IMR-90 (cell line): ENCODE measurements at regions not wholly inside any gene's neighbourhood (a gene's known extent, or its start where the extent isn't known, plus 50 kb on each side); places are given as distances from the start of the nearest gene placed in this dataset.

Source experiments
- ATAC-seq: fragments of 200-7000 bp; cut with Tn5 transposase; 2 replicates; pipeline ENCODE4 v1.9.1; 2020; ENCODE audit warnings: low read depth, mild to moderate bottlenecking, moderate library complexity
- BruUV-seq: library from RNA; stranded (reverse); fragments of 400-500 nt; replicated peaks from 2 replicates; lab custom pipeline; 2021; lab: Mats Ljungman, UMichigan
- CTCF ChIA-PET: fragments of 300-600 bp; formaldehyde crosslinking; extraction: SDS; loops from one replicate; lab custom pipeline; 2021; ENCODE audit warnings: antibody characterized with exemption; lab: Yijun Ruan, JAX
- POLR2A ChIA-PET: fragments of 300-600 bp; sonication (Branson Sonifier 250); formaldehyde crosslinking; loops from one replicate; lab custom pipeline; 2022; ENCODE audit warnings: antibody characterized with exemption; ENCODE audit not compliant: unreplicated experiment; lab: Charles Lee
- DNase-seq: peaks from one replicate; pipeline ENCODE4 v3.0.0; 2013
- H2AFZ ChIP-seq: replicated peaks from 2 replicates; pipeline ENCODE3; 2013; ENCODE audit warnings: low read length, mild to moderate bottlenecking; ENCODE audit not compliant: poor library complexity
- H2AK5ac ChIP-seq: 2 replicates; pipeline ENCODE4 v1.6.1; 2013; ENCODE audit warnings: low read depth, low read length, inconsistent platforms
- H2AK9ac ChIP-seq: replicated peaks from 2 replicates; pipeline ENCODE3; 2013; ENCODE audit warnings: mild to moderate bottlenecking, low read depth, low read length, moderate library complexity; ENCODE audit not compliant: poor library complexity
- H2BK120ac ChIP-seq: 2 replicates; pipeline ENCODE4 v1.6.1; 2013; ENCODE audit warnings: low read depth, low read length, inconsistent platforms
- H2BK15ac ChIP-seq: 3 replicates; pipeline ENCODE4 v1.6.1; 2013; ENCODE audit warnings: low read depth, low read length, inconsistent platforms
- H2BK20ac ChIP-seq: 2 replicates; pipeline ENCODE4 v1.6.1; 2013; ENCODE audit warnings: low read depth, mild to moderate bottlenecking, inconsistent platforms, low read length, moderate library complexity
- H2BK5ac ChIP-seq: 2 replicates; pipeline ENCODE4 v1.6.1; 2013; ENCODE audit warnings: mild to moderate bottlenecking, low read depth, low read length, inconsistent platforms; ENCODE audit not compliant: poor library complexity, severe bottlenecking
- H3K14ac ChIP-seq: replicated peaks from 2 replicates; pipeline ENCODE4 v1.6.1; 2013; ENCODE audit warnings: low read depth, low read length, inconsistent platforms
- H3K18ac ChIP-seq: 2 replicates; pipeline ENCODE4 v1.6.1; 2013; ENCODE audit warnings: low read depth, low read length, control low read depth
- H3K23ac ChIP-seq: 2 replicates; pipeline ENCODE4 v1.6.1; 2013; ENCODE audit warnings: low read depth, low read length, inconsistent platforms
- H3K27ac ChIP-seq: 2 replicates; pipeline ENCODE4 v1.5.1; 2013; ENCODE audit warnings: mild to moderate bottlenecking, control low read depth, low read length; ENCODE audit not compliant: insufficient read depth
- H3K27me3 ChIP-seq: 2 replicates; pipeline ENCODE4 v1.6.1; 2013; ENCODE audit warnings: low read length; ENCODE audit not compliant: control insufficient read depth, insufficient read depth
- H3K36me3 ChIP-seq: 2 replicates; pipeline ENCODE4 v1.6.1; 2013; ENCODE audit warnings: low read length, mixed read lengths; ENCODE audit not compliant: control insufficient read depth, insufficient read depth
- H3K4ac ChIP-seq: 2 replicates; pipeline ENCODE4 v1.6.1; 2013; ENCODE audit warnings: low read depth, low read length, inconsistent platforms
- H3K4me1 ChIP-seq: 2 replicates; pipeline ENCODE4 v1.6.1; 2013; ENCODE audit warnings: low read length, mixed read lengths; ENCODE audit not compliant: control insufficient read depth, insufficient read depth
- H3K4me2 ChIP-seq: 2 replicates; pipeline ENCODE4 v1.6.1; 2013; ENCODE audit warnings: low read depth, mild to moderate bottlenecking, control low read depth, low read length, moderate library complexity
- H3K4me3 ChIP-seq: 2 replicates; pipeline ENCODE4 v1.5.1; 2013; ENCODE audit warnings: low read depth, mild to moderate bottlenecking, control low read depth, low read length, moderate library complexity; ENCODE audit not compliant: insufficient read depth
- H3K56ac ChIP-seq: 2 replicates; pipeline ENCODE4 v1.6.1; 2013; ENCODE audit warnings: low read length, inconsistent platforms; ENCODE audit not compliant: insufficient read depth; ENCODE audit errors: extremely low read depth
- H3K79me1 ChIP-seq, 2 experiments: 2 replicates each; pipeline ENCODE4 v1.6.1; 2013; ENCODE audit warnings: low read length in 2 of 2, inconsistent platforms in 1 of 2, low read depth in 1 of 2
- H3K9ac ChIP-seq: 2 replicates; pipeline ENCODE4 v1.6.1; 2013; ENCODE audit warnings: low read depth, low read length, control low read depth
- H3K9me1 ChIP-seq: 2 replicates; pipeline ENCODE4 v1.6.1; 2013; ENCODE audit warnings: low read length, inconsistent platforms; ENCODE audit not compliant: insufficient read depth
- H3K9me3 ChIP-seq: 2 replicates; pipeline ENCODE4 v1.6.1; 2013; ENCODE audit warnings: low read length; ENCODE audit not compliant: control insufficient read depth, insufficient read depth
- H4K20me1 ChIP-seq: 2 replicates; pipeline ENCODE4 v1.6.1; 2013; ENCODE audit warnings: low read length, inconsistent platforms; ENCODE audit not compliant: insufficient read depth
- H4K5ac ChIP-seq: 2 replicates; pipeline ENCODE4 v1.6.1; 2013; ENCODE audit warnings: mild to moderate bottlenecking, low read depth, low read length, control low read depth
- H4K8ac ChIP-seq, 2 experiments: 2 replicates each; pipeline ENCODE4 v1.6.1; 2013; ENCODE audit warnings: low read depth in 2 of 2, low read length in 2 of 2, control low read depth in 1 of 2, inconsistent platforms in 1 of 2
- H4K91ac ChIP-seq: 2 replicates; pipeline ENCODE4 v1.6.1; 2013; ENCODE audit warnings: low read depth, low read length, inconsistent platforms; ENCODE audit not compliant: insufficient read depth
- CEBPB ChIP-seq: IDR thresholded peaks from 2 replicates; pipeline ENCODE4 v1.6.1; 2012; ENCODE audit warnings: low read depth, low read length, improper control_type of control experiment
- CHD1 ChIP-seq: IDR thresholded peaks from 2 replicates; pipeline ENCODE4 v1.6.1; 2012; ENCODE audit warnings: low read depth, low read length, improper control_type of control experiment
- FOS ChIP-seq: fragments of 150-350 bp; IDR thresholded peaks from 2 replicates; pipeline ENCODE4 v1.6.1; 2016; ENCODE audit warnings: low read depth, low read length
- MAFK ChIP-seq: IDR thresholded peaks from 2 replicates; pipeline ENCODE4 v1.6.1; 2012; ENCODE audit warnings: low read depth, low read length, improper control_type of control experiment
- MAZ ChIP-seq: IDR thresholded peaks from 2 replicates; pipeline ENCODE4 v1.6.1; 2012; ENCODE audit warnings: low read depth, mild to moderate bottlenecking, low read length, improper control_type of control experiment, moderate library complexity, borderline replicate concordance
- MXI1 ChIP-seq: IDR thresholded peaks from 2 replicates; pipeline ENCODE4 v1.6.1; 2012; ENCODE audit warnings: low read depth, mild to moderate bottlenecking, low read length, moderate library complexity, borderline replicate concordance
- NFE2L2 ChIP-seq: fragments of 150-350 bp; IDR thresholded peaks from 2 replicates; pipeline ENCODE4 v1.6.1; 2016; ENCODE audit warnings: low read depth, mild to moderate bottlenecking, low read length
- POLR2A ChIP-seq: IDR thresholded peaks from 2 replicates; pipeline ENCODE4 v1.6.1; 2012; ENCODE audit warnings: mild to moderate bottlenecking, low read depth, low read length
- RAD21 ChIP-seq: IDR thresholded peaks from 2 replicates; pipeline ENCODE4 v1.6.1; 2012; ENCODE audit warnings: low read length, improper control_type of control experiment
- RCOR1 ChIP-seq: IDR thresholded peaks from 2 replicates; pipeline ENCODE4 v1.6.1; 2012; ENCODE audit warnings: mild to moderate bottlenecking, low read length, improper control_type of control experiment; ENCODE audit not compliant: insufficient replicate concordance
- RFX5 ChIP-seq: IDR thresholded peaks from 2 replicates; pipeline ENCODE4 v1.8.0; 2012; ENCODE audit warnings: low read depth, mild to moderate bottlenecking, low read length, moderate library complexity
- SMC3 ChIP-seq: fragments of 150-350 bp; IDR thresholded peaks from 2 replicates; pipeline ENCODE4 v1.6.1; 2016; ENCODE audit warnings: low read depth, mild to moderate bottlenecking, antibody characterized with exemption, low read length, moderate library complexity
- WGBS, 2 experiments: methylation state at CpG; one replicate each; pipeline versions ENCODE4 v1.1.5 to v1.1.7; 2013; ENCODE audit warnings: missing lambda C conversion rate in 2 of 2; ENCODE audit not compliant: insufficient read length in 1 of 2; ENCODE audit errors: extremely low coverage in 2 of 2; 5-methylcytosine and 5-hydroxymethylcytosine counted together
- dilution Hi-C: fragments of 300-500 bp; cut with HindIII; formaldehyde crosslinking; loops from one replicate; pipeline ENCODE4 v1.14.3; 2018; ENCODE audit warnings: low sequenced_read_pairs; ENCODE audit not compliant: unreplicated experiment
- in situ Hi-C: fragments of 300-500 bp; cut with MboI; formaldehyde crosslinking; loops from 3 replicates; pipeline ENCODE4 v1.14.3; 2019; ENCODE audit warnings: low sequenced_read_pairs, inconsistent platforms, mixed read lengths
- intact Hi-C: fragments of 100-400 bp; cut with micrococcal nuclease; formaldehyde crosslinking; loops from 2 replicates; pipeline ENCODE4 v1.10.0; 2022
- TF ChIP-seq, protein P1 (sequence below): fragments of 150-350 bp; IDR thresholded peaks from 2 replicates; pipeline ENCODE4 v1.6.1; 2017; ENCODE audit warnings: mild to moderate bottlenecking, antibody characterized with exemption, low read length, low read depth
- TF ChIP-seq, protein P2 (sequence below): conservative IDR thresholded peaks from 2 replicates; pipeline ENCODE4 v1.5.1; 2012; ENCODE audit warnings: mild to moderate bottlenecking, low read depth, low read length, improper control_type of control experiment

DNA sequence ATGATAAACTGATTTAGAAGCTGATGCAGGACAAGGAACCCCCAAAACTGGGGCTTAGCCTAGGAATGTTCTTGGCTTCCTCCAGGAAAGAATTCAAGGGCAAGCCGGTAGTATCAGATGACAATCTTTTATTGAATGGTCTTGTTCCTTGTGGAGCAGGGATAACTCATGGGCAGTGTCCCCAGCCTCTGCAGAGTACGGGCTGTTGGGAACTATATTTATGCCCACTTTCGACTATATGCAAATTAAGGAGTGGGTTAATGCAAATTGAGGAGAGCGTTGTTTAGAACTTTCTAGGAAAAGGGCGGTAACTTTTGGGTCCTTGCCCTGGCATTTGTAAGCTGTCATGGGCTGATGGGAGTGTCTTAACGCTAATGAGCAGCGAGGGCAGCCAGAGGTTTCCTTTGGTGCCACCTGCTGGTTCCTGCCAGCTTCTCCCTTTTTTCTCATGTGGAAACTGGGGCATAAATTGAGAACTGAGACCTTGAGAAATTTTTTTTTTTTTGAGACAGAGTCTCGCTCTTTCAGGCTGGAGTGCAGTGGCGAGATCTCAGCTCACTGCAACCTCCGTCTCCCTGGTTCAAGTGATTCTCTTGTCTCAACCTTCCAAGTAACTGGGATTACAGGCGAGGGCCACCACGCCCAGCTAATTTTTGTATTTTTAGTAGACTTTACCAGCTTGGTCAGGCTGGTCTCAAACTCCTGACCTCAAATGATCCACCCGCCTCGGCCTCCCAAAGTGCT lies 79.4 kb upstream of the ABCC4 start:
- H3K4me1 ChIP-seq = peaks cover 3% of the 10 kb centered on the region; the same call in 1 of the 2 replicates
- no peaks in the 10 kb centered on the region for H4K20me1 ChIP-seq
- H4K8ac ChIP-seq = peak overlapping the region in 1 of 2 experiments; percentile 62; a peak in 1 of 4 replicates
- intact Hi-C loops (loop anchor here (1.0 to 2.0 kb wide), 3 partner anchors 24 to 189 kb away; partner anchors contain the start of gene ABCC4), in situ Hi-C loops (no loop called here), dilution Hi-C loops (no loop called here)
- no peak overlapping the region for H2BK15ac ChIP-seq
- BruUV-seq = no TSS peak
- no peaks in the 10 kb centered on the region for H3K27me3 ChIP-seq
- H3K4me2 ChIP-seq = peak overlapping the region; percentile 39
- no peak overlapping the region for H3K56ac ChIP-seq
- H3K9ac ChIP-seq = no peak overlapping the region
- H3K36me3 ChIP-seq = no peaks in the 10 kb centered on the region
- H3K79me1 ChIP-seq = peaks cover 0 to 4% of the 10 kb centered on the region in 2 experiments; a peak in 1 of 4 replicates
- H3K14ac ChIP-seq = 0 out of 2 replicates have a peak overlapping the region, but pooled peaks have one; percentile 14
- H2AK9ac ChIP-seq = peak overlapping the region; percentile 52
- peak overlapping the region; percentile 59 for H3K4ac ChIP-seq
- ATAC-seq (peak; percentile 90), DNase-seq (peak; percentile 78)
- no peaks in the 10 kb centered on the region for H3K9me1 ChIP-seq
- no peak overlapping the region for H4K91ac ChIP-seq
- POLR2A ChIA-PET = interaction anchor here (0.7 kb wide), 1 partner anchor 80 kb away, joined by 3 read pairs; no protein-coding TSS in a partner anchor
- H3K4me3 ChIP-seq = no peak overlapping the region
- CTCF ChIA-PET = interaction anchor here (0.6 to 1.6 kb wide), 25 partner anchors 9 to 853 kb away, joined by 3 to 8 read pairs (median 4); no protein-coding TSS in a partner anchor
- peak overlapping the region; percentile 61 for H2BK20ac ChIP-seq
- H4K5ac ChIP-seq = no peak overlapping the region
- H2BK5ac ChIP-seq = no peak overlapping the region
- 0% methylated on average over 2 of the region's 14 CpGs; no CpG with 5 or more reads in 1 of the 2 experiments for WGBS, 2 experiments
- H3K27ac ChIP-seq = no peak overlapping the region
- peak overlapping the region; percentile 18; the same call in 1 of the 2 replicates for H2AK5ac ChIP-seq
- H2AFZ ChIP-seq = peak overlapping the region; percentile 82
- no peak overlapping the region for H3K18ac ChIP-seq
- H2BK120ac ChIP-seq = peak overlapping the region; percentile 60
- no peaks in the 10 kb centered on the region for H3K9me3 ChIP-seq
- peak overlapping the region; percentile 24; the same call in 1 of the 2 replicates for H3K23ac ChIP-seq
- TF ChIP-seq SMC3 (peak; percentile 96), CHD1 (no peak), POLR2A (0 out of 2 replicates have a peak, but pooled peaks have one; percentile 23), CEBPB (no peak), RAD21 (peak; percentile 91), MAFK (no peak), MAZ (no peak), RFX5 (no peak), RCOR1 (no peak), FOS (no peak), NFE2L2 (no peak), MXI1 (no peak)
- TF ChIP-seq, protein P1, sequence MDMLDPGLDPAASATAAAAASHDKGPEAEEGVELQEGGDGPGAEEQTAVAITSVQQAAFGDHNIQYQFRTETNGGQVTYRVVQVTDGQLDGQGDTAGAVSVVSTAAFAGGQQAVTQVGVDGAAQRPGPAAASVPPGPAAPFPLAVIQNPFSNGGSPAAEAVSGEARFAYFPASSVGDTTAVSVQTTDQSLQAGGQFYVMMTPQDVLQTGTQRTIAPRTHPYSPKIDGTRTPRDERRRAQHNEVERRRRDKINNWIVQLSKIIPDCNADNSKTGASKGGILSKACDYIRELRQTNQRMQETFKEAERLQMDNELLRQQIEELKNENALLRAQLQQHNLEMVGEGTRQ = no peak
- TF ChIP-seq, protein P2, sequence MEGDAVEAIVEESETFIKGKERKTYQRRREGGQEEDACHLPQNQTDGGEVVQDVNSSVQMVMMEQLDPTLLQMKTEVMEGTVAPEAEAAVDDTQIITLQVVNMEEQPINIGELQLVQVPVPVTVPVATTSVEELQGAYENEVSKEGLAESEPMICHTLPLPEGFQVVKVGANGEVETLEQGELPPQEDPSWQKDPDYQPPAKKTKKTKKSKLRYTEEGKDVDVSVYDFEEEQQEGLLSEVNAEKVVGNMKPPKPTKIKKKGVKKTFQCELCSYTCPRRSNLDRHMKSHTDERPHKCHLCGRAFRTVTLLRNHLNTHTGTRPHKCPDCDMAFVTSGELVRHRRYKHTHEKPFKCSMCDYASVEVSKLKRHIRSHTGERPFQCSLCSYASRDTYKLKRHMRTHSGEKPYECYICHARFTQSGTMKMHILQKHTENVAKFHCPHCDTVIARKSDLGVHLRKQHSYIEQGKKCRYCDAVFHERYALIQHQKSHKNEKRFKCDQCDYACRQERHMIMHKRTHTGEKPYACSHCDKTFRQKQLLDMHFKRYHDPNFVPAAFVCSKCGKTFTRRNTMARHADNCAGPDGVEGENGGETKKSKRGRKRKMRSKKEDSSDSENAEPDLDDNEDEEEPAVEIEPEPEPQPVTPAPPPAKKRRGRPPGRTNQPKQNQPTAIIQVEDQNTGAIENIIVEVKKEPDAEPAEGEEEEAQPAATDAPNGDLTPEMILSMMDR = peak; percentile 87
